IMR-90 (cell line): ENCODE measurements at regions not wholly inside any gene's neighbourhood (a gene's known extent, or its start where the extent isn't known, plus 50 kb on each side); places are given as distances from the start of the nearest gene placed in this dataset.

Experiments used
- ATAC-seq: fragments of 200-7000 bp; cut with Tn5 transposase; 2 replicates; pipeline ENCODE4 v1.9.1; 2020; ENCODE audit warnings: low read depth, mild to moderate bottlenecking, moderate library complexity
- BruUV-seq: library from RNA; stranded (reverse); fragments of 400-500 nt; replicated peaks from 2 replicates; lab custom pipeline; 2021; lab: Mats Ljungman, UMichigan
- CTCF ChIA-PET: fragments of 300-600 bp; formaldehyde crosslinking; extraction: SDS; loops from one replicate; lab custom pipeline; 2021; ENCODE audit warnings: antibody characterized with exemption; lab: Yijun Ruan, JAX
- POLR2A ChIA-PET: fragments of 300-600 bp; sonication (Branson Sonifier 250); formaldehyde crosslinking; loops from one replicate; lab custom pipeline; 2022; ENCODE audit warnings: antibody characterized with exemption; ENCODE audit not compliant: unreplicated experiment; lab: Charles Lee
- DNase-seq: peaks from one replicate; pipeline ENCODE4 v3.0.0; 2013
- H2AFZ ChIP-seq: replicated peaks from 2 replicates; pipeline ENCODE3; 2013; ENCODE audit warnings: low read length, mild to moderate bottlenecking; ENCODE audit not compliant: poor library complexity
- H2AK5ac ChIP-seq: 2 replicates; pipeline ENCODE4 v1.6.1; 2013; ENCODE audit warnings: low read depth, low read length, inconsistent platforms
- H2AK9ac ChIP-seq: replicated peaks from 2 replicates; pipeline ENCODE3; 2013; ENCODE audit warnings: mild to moderate bottlenecking, low read depth, low read length, moderate library complexity; ENCODE audit not compliant: poor library complexity
- H2BK120ac ChIP-seq: 2 replicates; pipeline ENCODE4 v1.6.1; 2013; ENCODE audit warnings: low read depth, low read length, inconsistent platforms
- H2BK15ac ChIP-seq: 3 replicates; pipeline ENCODE4 v1.6.1; 2013; ENCODE audit warnings: low read depth, low read length, inconsistent platforms
- H2BK20ac ChIP-seq: 2 replicates; pipeline ENCODE4 v1.6.1; 2013; ENCODE audit warnings: low read depth, mild to moderate bottlenecking, inconsistent platforms, low read length, moderate library complexity
- H2BK5ac ChIP-seq: 2 replicates; pipeline ENCODE4 v1.6.1; 2013; ENCODE audit warnings: mild to moderate bottlenecking, low read depth, low read length, inconsistent platforms; ENCODE audit not compliant: poor library complexity, severe bottlenecking
- H3K14ac ChIP-seq: replicated peaks from 2 replicates; pipeline ENCODE4 v1.6.1; 2013; ENCODE audit warnings: low read depth, low read length, inconsistent platforms
- H3K18ac ChIP-seq: 2 replicates; pipeline ENCODE4 v1.6.1; 2013; ENCODE audit warnings: low read depth, low read length, control low read depth
- H3K23ac ChIP-seq: 2 replicates; pipeline ENCODE4 v1.6.1; 2013; ENCODE audit warnings: low read depth, low read length, inconsistent platforms
- H3K27ac ChIP-seq: 2 replicates; pipeline ENCODE4 v1.5.1; 2013; ENCODE audit warnings: mild to moderate bottlenecking, control low read depth, low read length; ENCODE audit not compliant: insufficient read depth
- H3K27me3 ChIP-seq: 2 replicates; pipeline ENCODE4 v1.6.1; 2013; ENCODE audit warnings: low read length; ENCODE audit not compliant: control insufficient read depth, insufficient read depth
- H3K36me3 ChIP-seq: 2 replicates; pipeline ENCODE4 v1.6.1; 2013; ENCODE audit warnings: low read length, mixed read lengths; ENCODE audit not compliant: control insufficient read depth, insufficient read depth
- H3K4ac ChIP-seq: 2 replicates; pipeline ENCODE4 v1.6.1; 2013; ENCODE audit warnings: low read depth, low read length, inconsistent platforms
- H3K4me1 ChIP-seq: 2 replicates; pipeline ENCODE4 v1.6.1; 2013; ENCODE audit warnings: low read length, mixed read lengths; ENCODE audit not compliant: control insufficient read depth, insufficient read depth
- H3K4me2 ChIP-seq: 2 replicates; pipeline ENCODE4 v1.6.1; 2013; ENCODE audit warnings: low read depth, mild to moderate bottlenecking, control low read depth, low read length, moderate library complexity
- H3K4me3 ChIP-seq: 2 replicates; pipeline ENCODE4 v1.5.1; 2013; ENCODE audit warnings: low read depth, mild to moderate bottlenecking, control low read depth, low read length, moderate library complexity; ENCODE audit not compliant: insufficient read depth
- H3K56ac ChIP-seq: 2 replicates; pipeline ENCODE4 v1.6.1; 2013; ENCODE audit warnings: low read length, inconsistent platforms; ENCODE audit not compliant: insufficient read depth; ENCODE audit errors: extremely low read depth
- H3K79me1 ChIP-seq, 2 experiments: 2 replicates each; pipeline ENCODE4 v1.6.1; 2013; ENCODE audit warnings: low read length in 2 of 2, inconsistent platforms in 1 of 2, low read depth in 1 of 2
- H3K9ac ChIP-seq: 2 replicates; pipeline ENCODE4 v1.6.1; 2013; ENCODE audit warnings: low read depth, low read length, control low read depth
- H3K9me1 ChIP-seq: 2 replicates; pipeline ENCODE4 v1.6.1; 2013; ENCODE audit warnings: low read length, inconsistent platforms; ENCODE audit not compliant: insufficient read depth
- H3K9me3 ChIP-seq: 2 replicates; pipeline ENCODE4 v1.6.1; 2013; ENCODE audit warnings: low read length; ENCODE audit not compliant: control insufficient read depth, insufficient read depth
- H4K20me1 ChIP-seq: 2 replicates; pipeline ENCODE4 v1.6.1; 2013; ENCODE audit warnings: low read length, inconsistent platforms; ENCODE audit not compliant: insufficient read depth
- H4K5ac ChIP-seq: 2 replicates; pipeline ENCODE4 v1.6.1; 2013; ENCODE audit warnings: mild to moderate bottlenecking, low read depth, low read length, control low read depth
- H4K8ac ChIP-seq, 2 experiments: 2 replicates each; pipeline ENCODE4 v1.6.1; 2013; ENCODE audit warnings: low read depth in 2 of 2, low read length in 2 of 2, control low read depth in 1 of 2, inconsistent platforms in 1 of 2
- H4K91ac ChIP-seq: 2 replicates; pipeline ENCODE4 v1.6.1; 2013; ENCODE audit warnings: low read depth, low read length, inconsistent platforms; ENCODE audit not compliant: insufficient read depth
- CEBPB ChIP-seq: IDR thresholded peaks from 2 replicates; pipeline ENCODE4 v1.6.1; 2012; ENCODE audit warnings: low read depth, low read length, improper control_type of control experiment
- FOS ChIP-seq: fragments of 150-350 bp; IDR thresholded peaks from 2 replicates; pipeline ENCODE4 v1.6.1; 2016; ENCODE audit warnings: low read depth, low read length
- WGBS, 2 experiments: methylation state at CpG; one replicate each; pipeline versions ENCODE4 v1.1.5 to v1.1.7; 2013; ENCODE audit warnings: missing lambda C conversion rate in 2 of 2; ENCODE audit not compliant: insufficient read length in 1 of 2; ENCODE audit errors: extremely low coverage in 2 of 2; 5-methylcytosine and 5-hydroxymethylcytosine counted together
- dilution Hi-C: fragments of 300-500 bp; cut with HindIII; formaldehyde crosslinking; loops from one replicate; pipeline ENCODE4 v1.14.3; 2018; ENCODE audit warnings: low sequenced_read_pairs; ENCODE audit not compliant: unreplicated experiment
- in situ Hi-C: fragments of 300-500 bp; cut with MboI; formaldehyde crosslinking; loops from 3 replicates; pipeline ENCODE4 v1.14.3; 2019; ENCODE audit warnings: low sequenced_read_pairs, inconsistent platforms, mixed read lengths
- intact Hi-C: fragments of 100-400 bp; cut with micrococcal nuclease; formaldehyde crosslinking; loops from 2 replicates; pipeline ENCODE4 v1.10.0; 2022

DNA sequence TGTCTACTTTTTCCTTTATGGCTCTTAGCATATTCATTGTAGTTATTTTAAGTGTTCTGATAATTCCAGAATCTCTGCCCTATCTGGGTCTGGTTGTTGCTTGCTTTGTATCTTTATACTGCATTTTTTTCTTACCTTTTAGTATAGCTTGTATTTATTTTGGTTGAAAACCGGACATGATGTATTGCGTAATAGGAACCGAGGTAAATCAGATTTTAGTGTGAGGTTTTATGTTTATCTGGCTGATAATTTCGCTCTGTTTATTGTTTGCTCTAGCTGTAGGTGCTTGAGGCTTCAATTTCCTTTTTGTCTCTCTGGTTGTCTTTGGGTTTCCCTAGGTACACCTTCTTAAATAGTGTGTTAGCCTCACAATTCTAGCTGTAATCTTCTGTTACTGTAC lies 263.8 kb upstream of the LCORL start:
- no peak overlapping the region for H3K14ac ChIP-seq
- dilution Hi-C loops (no loop called here), intact Hi-C loops (no loop called here), in situ Hi-C loops (no loop called here)
- H3K4me2 ChIP-seq: no peak overlapping the region
- H2AK5ac ChIP-seq: no peak overlapping the region
- TF ChIP-seq CEBPB: peak; percentile 89
- TF ChIP-seq FOS: no peak
- H3K4ac ChIP-seq: no peak overlapping the region
- H3K56ac ChIP-seq: no peak overlapping the region
- no peaks in the 10 kb centered on the region for H3K79me1 ChIP-seq
- DNase-seq (no peak), ATAC-seq (no peak)
- H4K20me1 ChIP-seq: no peaks in the 10 kb centered on the region
- no peaks in the 10 kb centered on the region for H3K4me1 ChIP-seq
- H3K36me3 ChIP-seq: no peaks in the 10 kb centered on the region
- H2BK120ac ChIP-seq: no peak overlapping the region
- no peak overlapping the region for H2BK15ac ChIP-seq
- H3K27me3 ChIP-seq: no peaks in the 10 kb centered on the region
- H2BK20ac ChIP-seq: no peak overlapping the region
- no peak overlapping the region for H3K23ac ChIP-seq
- H3K9me3 ChIP-seq: peaks cover 12% of the 10 kb centered on the region
- H3K27ac ChIP-seq: no peak overlapping the region
- WGBS, 2 experiments: no CpG with 5 or more reads among the region's 4 CpGs
- H4K91ac ChIP-seq: no peak overlapping the region
- ChIA-PET POLR2A (no interaction called here), CTCF (no interaction called here)
- H3K9ac ChIP-seq: no peak overlapping the region
- BruUV-seq: no TSS peak
- no peak overlapping the region for H4K5ac ChIP-seq
- no peak overlapping the region for H4K8ac ChIP-seq
- H2AFZ ChIP-seq: no peak overlapping the region
- H3K18ac ChIP-seq: no peak overlapping the region
- H3K9me1 ChIP-seq: no peaks in the 10 kb centered on the region
- no peak overlapping the region for H3K4me3 ChIP-seq
- H2AK9ac ChIP-seq: no peak overlapping the region
- H2BK5ac ChIP-seq: no peak overlapping the region
